GM12865 (cell line): ENCODE measurements at regions not wholly inside any gene's neighbourhood (a gene's known extent, or its start where the extent isn't known, plus 50 kb on each side); places are given as distances from the start of the nearest gene placed in this dataset.

Source experiments
- DNase-seq: peaks from one replicate; pipeline ENCODE4 v3.0.0; 2010; ENCODE audit warnings: low read depth
- H3K4me3 ChIP-seq: 2 replicates; pipeline ENCODE4 v1.5.1; 2011; ENCODE audit warnings: mild to moderate bottlenecking, low read depth, low read length, control low read depth
- CTCF ChIP-seq: IDR thresholded peaks from 2 replicates; pipeline ENCODE4 v1.5.1; 2011; ENCODE audit warnings: low read length, control low read depth, low read depth, inconsistent platforms; ENCODE audit not compliant: insufficient read depth; ENCODE audit errors: missing control alignments

GRCh38 chr2:221169724-221170123 lies 402.4 kb downstream of the EPHA4 start:
- TF ChIP-seq CTCF, result no peak
- DNase-seq, result no peak
- H3K4me3 ChIP-seq, result no peak overlapping the region

- no peak for DNase-seq
- H3K4me3 ChIP-seq, result no peak overlapping the region
- no peak for TF ChIP-seq CTCF
Observed at GRCh38 chr2:221170548-221170947, 401.6 kb downstream of the EPHA4 start.

- H3K4me3 ChIP-seq, result no peak overlapping the region
- no peak for DNase-seq
- TF ChIP-seq CTCF, result no peak
Observed at GRCh38 chr2:221176667-221177066, 395.4 kb downstream of the EPHA4 start.

GRCh38 chr2:221178139-221178538 lies 394.0 kb downstream of the EPHA4 start:
- TF ChIP-seq CTCF, result no peak
- no peak for DNase-seq
- no peak overlapping the region for H3K4me3 ChIP-seq

GRCh38 chr2:221186873-221187272 lies 385.2 kb downstream of the EPHA4 start:
- no peak overlapping the region for H3K4me3 ChIP-seq
- TF ChIP-seq CTCF, result no peak
- no peak for DNase-seq

GRCh38 chr2:221189431-221190067 lies 382.6 kb downstream of the EPHA4 start:
- no peak for DNase-seq
- H3K4me3 ChIP-seq, result no peak overlapping the region
- no peak for TF ChIP-seq CTCF

- H3K4me3 ChIP-seq, result no peak overlapping the region
- no peak for DNase-seq
- no peak for TF ChIP-seq CTCF
Observed at GRCh38 chr2:221195829-221196228, 376.3 kb downstream of the EPHA4 start.
